HT-29 (cell line): ENCODE measurements at regions not wholly inside any gene's neighbourhood (a gene's known extent, or its start where the extent isn't known, plus 50 kb on each side); places are given as distances from the start of the nearest gene placed in this dataset.
A peak's percentile ranks its signal among the peaks of the same experiment; 100 is the strongest.

Source experiments
- DNase-seq: peaks from one replicate; pipeline ENCODE4 v3.0.0-alpha.2; 2015; ENCODE audit warnings: low spot score

- DNase-seq: no peak
Measured at GRCh38 chr7:47664650-47665195, 82.8 kb upstream of the TNS3 start.

DNA sequence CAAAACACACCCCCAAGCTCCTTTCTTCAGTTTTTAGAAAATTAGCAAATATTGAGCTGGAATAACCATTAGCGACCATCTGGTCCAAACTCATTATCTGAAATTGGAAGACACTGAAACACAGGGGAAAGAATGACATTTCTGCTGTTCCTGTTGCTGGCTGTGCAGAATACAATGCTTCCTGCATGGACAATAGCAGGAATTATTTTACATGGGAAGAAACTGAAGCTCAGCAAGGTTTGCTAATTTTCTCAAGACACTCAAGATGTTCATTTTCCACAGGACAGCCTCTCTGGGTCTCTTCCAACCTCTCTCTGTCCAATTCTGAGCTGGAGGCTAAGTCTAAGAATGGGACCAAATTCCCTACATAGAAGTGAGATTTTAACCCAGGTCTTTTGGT lies 81.9 kb upstream of the TNS3 start:
- DNase-seq: no peak

- DNase-seq: no peak
Measured at GRCh38 chr7:47663213-47663612, 81.3 kb upstream of the TNS3 start.

DNA sequence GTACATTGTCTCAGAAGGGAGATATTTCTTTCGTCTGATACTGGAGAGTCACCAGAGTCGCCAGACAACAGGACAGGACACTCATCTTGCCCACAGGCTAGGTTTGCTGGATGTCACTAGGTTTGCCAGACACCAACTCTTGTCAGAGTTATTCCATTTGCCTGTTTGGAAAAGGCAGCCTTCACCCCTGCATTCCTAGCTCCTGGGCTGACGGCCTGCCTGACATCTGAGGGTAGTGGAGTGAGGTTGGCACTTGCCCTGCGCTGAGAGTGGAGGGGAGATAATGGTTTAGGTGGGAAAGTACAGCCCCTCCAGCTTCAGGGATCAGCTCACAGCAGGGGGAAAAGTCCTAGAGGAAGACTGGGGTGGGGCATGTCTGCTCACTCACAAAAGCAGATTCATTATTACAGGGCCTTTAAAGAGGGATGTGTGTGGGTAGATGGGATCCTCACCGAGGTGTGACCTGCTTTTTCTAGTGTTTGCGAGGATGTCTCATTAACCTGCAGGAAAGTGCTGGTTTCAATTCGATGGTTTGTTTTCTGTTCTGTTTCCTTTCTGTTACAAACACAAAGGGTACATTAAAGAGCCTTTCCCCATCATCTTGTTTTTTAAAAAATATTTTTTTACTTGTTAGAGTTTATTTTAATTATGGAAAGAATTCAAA lies 79.3 kb upstream of the TNS3 start:
- no peak for DNase-seq

- no peak for DNase-seq
Measured at GRCh38 chr7:47659664-47660462, 78.0 kb upstream of the TNS3 start.

DNA sequence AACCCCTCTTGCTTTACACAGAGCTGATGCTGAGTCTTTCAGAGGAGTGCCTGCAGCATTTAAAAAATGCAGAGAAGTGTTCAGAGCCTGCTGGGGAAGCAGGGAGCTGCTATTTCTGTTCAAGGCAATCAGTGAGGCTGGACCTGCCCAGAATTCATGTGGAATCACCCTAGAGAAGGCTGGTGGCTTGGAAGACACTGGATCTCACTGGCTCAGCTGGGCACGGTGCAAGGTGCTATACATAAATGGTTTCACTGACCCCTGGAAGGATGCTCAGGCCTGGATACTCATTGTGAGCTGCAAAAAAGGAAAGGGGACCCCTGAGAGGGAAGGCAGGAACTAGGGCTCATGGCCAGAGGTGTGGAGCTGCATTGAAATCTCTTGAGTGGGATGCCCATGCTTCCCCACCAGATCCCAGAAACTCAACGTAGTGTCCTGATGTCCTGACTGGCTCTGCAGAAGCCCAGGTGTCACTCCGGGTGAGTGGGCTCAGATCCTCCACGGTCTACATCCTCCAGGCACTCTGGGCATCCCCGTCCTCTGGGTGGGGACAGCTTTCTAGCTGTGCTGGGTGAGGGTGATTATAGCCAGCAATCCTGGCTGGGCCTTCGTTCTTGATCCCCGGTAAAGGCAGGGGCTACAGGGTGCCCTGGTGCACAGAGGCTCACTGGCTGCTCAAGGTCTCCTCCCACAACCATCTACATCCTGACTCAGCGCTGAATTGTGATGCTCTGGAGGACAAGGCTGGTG lies 77.2 kb upstream of the TNS3 start:
- no peak for DNase-seq

DNA sequence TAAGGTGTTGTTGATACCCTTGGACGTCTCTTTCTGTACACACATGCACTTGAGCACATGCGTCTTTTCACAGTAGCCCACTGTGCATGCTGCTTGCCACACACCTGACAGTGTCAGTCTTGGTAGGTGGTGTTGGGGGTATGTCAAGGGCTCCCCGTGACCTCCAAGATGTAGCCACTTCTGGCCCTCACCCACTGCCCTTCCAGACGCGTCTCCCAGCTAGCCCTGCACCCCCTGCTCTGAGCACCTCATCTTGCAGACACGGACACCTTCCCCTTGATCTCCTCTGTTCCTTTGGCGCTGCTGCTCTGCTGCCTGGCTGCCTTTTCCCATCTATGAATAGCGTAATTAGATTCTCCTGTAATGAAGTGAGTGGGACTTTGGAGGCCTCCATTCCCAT lies 75.2 kb upstream of the TNS3 start:
- DNase-seq: no peak

DNA sequence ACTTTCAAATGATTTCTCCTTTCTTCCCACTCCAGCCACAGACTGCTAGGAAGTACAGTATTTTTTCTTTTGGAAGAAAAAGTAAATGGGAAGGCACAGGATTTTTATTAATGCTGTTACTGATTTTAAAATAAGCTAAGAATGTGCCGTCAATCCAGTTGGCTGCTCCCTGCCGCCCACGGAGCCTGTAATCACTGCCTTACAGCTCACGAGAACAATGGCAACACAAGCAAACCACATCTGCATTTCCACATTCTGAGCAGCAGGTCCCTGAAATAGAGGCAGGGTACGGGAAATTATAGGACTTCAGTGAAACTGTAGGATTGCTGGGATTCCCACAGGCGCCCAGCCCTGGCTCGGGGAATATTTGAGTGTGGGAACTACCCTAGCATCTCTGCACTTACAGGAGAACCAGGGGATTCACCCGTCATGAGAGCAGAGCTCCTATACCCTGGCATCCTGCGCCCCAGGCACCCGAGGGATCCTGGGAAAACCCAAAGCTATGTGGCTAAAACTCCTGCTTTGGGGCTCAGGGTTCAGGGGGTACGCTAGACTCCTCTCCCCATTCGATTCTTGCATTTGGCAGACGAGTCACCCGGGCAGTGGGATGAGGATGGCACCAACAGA lies 72.9 kb upstream of the TNS3 start:
- no peak for DNase-seq

GRCh38 chr7:47653550-47654411 lies 71.9 kb upstream of the TNS3 start:
- peak; percentile 55 for DNase-seq

DNA sequence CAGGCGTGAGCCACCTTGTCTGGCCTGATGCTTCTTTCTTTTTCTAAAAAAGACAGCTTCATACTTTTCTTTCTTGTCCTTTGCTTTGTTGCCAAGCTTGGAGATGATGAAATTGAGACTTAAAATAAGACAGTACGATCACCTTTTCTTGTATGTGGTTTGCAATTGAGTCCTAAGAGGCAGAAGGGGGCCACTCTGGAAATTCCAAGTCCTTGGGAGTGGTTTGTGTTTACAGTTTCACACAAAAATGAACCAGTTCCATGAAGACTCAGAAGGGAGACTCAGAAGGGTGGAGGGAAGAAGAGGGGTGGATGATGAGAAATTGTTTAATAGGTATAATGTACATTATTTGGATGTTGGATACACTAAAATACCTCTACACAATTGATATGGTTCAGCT lies 70.7 kb upstream of the TNS3 start:
- DNase-seq: no peak

- DNase-seq: no peak
Measured at GRCh38 chr7:47651355-47652317, 69.7 kb upstream of the TNS3 start.

- DNase-seq: no peak
Measured at GRCh38 chr7:47649919-47650318, 68.0 kb upstream of the TNS3 start.

DNA sequence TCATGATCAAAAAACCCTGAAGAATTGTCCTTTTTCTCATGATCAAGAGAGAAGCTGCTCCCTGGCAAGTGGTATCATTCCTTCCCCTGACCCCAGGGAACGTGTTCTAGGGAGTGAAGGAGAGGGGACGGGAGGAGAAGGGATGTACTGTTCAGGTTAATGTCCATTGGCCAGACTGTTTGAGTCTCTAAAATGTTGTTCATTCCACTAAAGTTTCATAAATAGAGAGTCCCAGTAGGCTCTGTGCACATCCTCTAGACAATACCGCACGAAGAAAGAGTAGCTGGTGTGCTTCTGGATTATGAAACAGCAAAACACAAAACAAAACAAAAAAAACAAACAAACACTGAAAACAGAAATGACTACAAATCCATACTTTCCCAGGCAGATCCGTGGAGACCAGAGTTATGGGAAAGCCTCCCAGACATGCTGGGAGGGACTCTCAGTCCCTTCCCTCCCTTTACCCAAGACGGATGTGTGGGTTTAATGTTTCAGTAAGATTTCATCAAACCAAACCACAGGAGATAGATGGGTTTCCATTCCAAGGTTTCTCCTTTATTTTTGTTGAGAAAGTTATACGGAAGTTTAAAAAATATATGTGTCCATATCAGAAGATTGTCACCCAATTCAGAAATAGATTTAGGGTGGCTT lies 66.5 kb upstream of the TNS3 start:
- no peak for DNase-seq

GRCh38 chr7:47647918-47648250 lies 66.0 kb upstream of the TNS3 start:
- no peak for DNase-seq

- no peak for DNase-seq
Measured at GRCh38 chr7:47647181-47647917, 65.4 kb upstream of the TNS3 start.

DNA sequence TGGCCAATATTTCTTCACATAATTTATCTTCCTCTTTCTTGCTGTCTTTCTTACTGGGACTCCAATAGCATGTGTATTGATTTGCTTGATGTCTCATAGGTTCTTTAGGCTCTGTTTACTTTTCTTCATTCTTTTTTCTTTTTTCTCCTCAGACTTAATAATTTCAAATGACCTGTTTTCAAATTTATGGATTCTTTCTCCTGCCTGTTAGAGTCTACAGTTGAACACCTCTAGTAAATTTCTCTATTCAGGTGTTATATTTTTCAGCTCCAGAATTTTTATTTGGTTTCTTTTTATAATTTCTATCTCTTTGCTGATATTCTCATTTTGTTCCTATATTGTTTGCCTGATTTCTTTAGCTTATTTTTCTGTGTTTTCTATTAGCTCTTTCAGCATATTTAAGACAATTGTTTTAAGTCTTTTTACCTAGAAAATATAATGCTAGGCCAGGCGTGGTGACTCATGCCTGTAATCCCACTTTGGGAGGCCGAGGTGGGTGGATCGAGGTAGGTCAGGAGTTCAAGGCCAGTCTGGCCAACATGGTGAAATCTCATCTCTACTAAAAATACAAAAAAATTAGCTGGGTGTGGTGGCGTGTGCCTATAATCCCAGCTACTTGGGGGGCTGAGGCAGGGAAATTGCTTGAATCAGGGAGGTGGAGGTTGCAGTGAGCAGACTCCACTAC lies 61.9 kb upstream of the TNS3 start:
- no peak for DNase-seq

DNA sequence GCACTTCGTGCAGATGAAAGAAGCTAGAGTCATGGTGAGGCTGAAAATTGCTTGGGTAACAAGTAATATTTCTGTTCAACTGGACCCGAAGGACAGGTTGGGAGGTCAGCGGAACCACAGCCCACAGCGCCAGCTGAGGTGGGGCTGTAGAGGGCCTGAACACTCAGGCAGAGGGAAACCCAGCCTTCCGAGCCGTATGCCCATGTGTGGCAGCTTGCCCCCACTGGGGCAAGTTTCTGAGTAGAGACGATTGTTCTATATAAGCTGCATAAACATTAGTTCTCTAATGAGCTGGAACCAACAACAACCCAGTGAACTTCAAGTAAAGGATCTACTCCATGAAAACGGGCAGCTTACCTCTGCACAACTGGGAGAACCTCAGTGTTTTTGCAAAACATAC lies 58.4 kb upstream of the TNS3 start:
- no peak for DNase-seq

- no peak for DNase-seq
Measured at GRCh38 chr7:47639495-47640110, 57.7 kb upstream of the TNS3 start.
